DMS153 (cell line): ENCODE measurements at regions not wholly inside any gene's neighbourhood (a gene's known extent, or its start where the extent isn't known, plus 50 kb on each side); places are given as distances from the start of the nearest gene placed in this dataset.

Experiments used
- DNase-seq: peaks from one replicate; lab custom pipeline; 2025; lab: John Stamatoyannopoulos, UW

DNA sequence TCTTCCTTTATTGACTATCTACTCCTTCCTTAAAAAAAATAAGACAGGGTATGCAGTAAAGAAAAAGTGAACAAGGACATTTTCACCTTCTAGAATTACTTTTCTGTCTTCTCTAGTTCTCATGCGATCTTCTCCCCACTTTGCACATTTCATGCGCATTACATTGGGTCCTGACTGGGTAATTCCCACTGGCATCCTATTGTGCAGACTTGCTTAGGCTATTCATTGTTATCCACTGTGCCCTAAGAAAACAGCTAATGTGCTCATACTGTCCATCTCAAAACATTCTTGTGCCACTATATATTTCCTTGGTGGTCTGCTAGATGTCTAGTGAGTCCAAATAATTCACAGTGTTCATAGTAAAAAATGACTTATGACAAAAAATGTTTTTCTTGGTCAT lies 447.4 kb upstream of the ROBO1 start:
- DNase-seq: no peak

DNA sequence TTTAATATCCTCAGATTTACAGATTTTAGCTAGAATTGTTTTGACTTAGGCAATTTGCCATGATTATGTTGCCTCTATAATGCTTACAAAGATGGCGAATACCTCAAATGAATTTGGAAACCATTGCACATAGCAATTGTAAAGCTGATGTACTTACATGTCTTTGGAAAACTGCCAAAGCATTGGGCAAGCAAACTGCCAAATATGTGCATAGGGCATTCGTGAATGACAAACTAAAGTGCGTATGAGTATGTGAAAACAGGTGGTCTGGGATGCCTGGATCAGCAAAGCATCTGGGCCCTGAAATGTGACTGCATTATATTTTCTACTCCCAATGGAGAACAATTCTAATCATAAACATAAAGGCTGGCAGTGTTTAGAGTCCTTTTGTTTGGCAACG lies 445.3 kb upstream of the ROBO1 start:
- DNase-seq: no peak

DNA sequence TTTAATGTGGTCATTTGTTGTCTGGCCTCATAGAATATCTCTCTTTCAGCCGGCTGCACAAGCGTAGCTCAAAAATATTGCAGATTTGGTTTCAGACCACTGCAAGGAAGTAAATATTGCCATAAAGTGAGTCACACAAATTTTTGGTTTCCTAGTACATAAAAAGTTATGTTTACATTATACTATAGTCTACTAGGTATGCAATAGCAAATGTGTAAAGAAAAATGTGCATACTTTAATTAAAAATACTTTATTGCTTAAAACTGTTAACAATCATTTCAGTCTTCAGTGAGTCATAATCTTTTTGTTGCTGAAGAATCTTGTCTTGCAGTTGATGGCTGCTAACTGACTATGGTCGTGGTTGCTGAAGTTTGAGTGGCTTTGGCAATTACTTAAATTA lies 425.1 kb upstream of the ROBO1 start:
- DNase-seq: no peak

DNA sequence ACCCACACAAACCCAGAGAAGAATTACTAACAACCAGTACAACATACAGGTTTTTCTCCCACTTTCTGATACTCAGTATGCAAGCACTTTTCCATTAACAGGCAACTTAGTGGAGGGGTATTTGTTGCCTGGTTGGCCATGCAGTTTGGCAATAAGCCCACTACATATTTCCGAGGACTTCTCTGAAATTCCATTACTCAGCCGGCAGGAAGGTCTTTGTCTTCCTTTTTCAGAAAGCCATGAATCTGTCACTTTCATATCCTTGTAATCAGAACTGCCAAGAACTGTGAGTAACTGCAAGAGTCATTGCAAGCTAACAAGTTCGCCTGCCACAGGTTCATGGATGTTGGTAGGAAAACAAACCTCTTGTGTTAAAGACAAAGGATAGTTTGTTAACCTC lies 422.3 kb upstream of the ROBO1 start:
- DNase-seq: no peak

DNA sequence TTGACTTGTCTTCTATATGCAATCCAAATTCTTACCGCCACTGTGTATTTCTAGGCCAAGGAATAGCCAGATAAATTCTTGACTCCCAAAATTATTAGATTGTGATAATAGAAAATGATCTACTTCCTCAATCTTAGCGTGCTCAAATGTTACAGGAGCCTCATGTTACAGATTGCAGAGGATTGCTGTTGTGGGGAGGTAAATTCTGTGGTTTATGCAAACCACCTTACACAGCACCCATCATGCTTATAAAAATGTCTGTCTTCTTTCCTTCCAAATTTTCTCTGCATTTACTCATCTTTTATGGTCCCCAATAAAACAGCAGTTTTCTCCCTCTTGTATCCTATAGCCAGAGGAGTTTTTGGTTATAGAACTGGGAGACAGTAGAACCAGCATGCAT lies 420.2 kb upstream of the ROBO1 start:
- DNase-seq: no peak

DNA sequence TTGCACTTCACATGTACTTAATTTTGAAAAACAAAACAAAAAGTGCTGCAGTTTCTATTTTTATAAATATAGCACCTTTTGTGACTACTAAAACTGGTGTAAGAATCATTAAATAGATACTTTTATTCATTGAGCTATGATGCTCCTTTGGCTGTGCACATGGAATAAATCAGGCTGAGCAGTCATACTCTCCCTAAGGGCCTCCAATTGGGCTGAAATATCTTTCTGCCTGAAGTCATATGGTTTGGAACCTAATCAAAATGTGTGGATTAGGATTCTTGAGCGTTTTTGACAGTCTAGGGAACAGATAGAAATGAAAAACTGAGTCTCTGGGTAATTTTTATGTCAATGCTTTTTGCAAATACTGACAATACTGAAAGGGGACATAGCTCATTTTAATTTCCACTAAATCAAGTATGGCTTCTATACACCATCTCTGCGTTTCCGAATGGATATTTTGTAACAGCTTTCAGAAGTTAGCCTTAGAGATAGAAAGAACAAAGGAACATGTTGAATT lies 392.2 kb upstream of the ROBO1 start:
- DNase-seq: no peak

DNA sequence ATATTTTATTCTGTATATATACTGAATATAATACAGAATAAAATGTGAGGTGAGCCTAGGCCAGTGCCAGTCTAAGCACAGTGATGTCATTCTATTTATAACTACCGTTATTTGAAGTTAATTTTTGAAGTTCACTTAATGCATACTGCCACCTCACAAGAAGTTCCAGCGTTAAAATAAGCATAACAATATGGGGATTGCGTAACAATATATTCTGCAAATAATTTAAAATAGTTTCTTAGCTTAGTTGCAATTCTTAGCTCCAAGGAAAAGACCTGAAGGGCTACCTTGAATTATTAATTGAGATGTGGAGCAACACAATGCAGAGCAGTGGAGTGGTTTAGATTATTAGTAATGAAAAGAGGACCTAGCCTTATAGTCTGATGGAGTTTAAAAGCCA lies 390.5 kb upstream of the ROBO1 start:
- no peak for DNase-seq

DNA sequence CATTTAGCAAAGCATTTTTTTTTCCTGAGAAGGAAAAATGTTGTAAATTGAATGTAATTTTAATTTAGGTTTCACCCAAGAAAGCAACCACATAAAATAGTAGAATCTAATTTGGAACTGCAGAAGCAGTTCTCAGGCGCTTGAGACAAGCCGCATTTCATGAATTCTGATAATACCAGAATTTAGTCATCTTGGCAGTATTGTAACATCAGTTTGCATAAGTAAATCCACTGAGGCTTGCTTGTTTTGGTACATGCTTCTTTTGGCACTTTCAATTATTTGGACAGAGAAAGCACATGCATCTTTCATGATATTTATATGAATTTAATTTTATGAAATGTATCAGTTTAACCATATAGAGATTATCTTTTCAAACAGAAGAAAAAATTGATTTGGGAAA lies 389.7 kb upstream of the ROBO1 start:
- no peak for DNase-seq

DNA sequence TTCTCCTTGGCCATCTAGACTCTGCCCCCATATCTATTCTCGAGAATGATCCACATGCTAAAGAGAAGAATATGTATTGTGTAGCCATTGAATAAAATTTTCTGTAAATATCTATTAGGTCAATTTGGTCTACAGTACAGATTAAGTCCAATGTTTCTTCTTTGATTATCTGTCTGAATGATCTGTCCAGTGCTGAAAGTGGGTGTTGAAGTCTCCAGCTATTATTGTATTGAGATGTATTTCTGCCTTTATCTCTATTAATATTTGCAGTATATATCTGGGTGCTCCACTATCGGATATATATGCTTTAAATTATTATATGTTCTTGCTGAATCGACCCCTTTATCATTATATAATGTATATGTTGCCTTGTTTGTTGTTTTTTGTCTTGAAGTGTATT lies 384.9 kb upstream of the ROBO1 start:
- no peak for DNase-seq

DNA sequence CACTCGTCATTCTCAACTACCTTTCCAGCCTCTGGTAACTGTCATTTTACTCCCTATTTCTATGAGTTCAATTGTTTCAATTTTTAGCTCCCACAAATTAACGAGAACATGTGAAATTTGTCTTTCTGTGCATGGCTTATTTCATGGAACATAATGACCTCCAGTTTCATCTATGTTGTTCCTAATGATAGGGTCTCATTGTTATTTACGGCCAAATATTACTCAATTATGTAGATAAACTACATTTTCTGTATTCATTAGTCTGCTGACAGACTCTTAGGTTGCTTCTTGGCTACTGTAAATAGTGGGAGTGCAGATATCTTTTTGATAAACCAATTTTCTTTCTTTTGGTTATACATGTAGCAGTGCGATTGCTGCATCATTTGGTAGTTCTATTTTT lies 374.9 kb upstream of the ROBO1 start:
- no peak for DNase-seq

DNA sequence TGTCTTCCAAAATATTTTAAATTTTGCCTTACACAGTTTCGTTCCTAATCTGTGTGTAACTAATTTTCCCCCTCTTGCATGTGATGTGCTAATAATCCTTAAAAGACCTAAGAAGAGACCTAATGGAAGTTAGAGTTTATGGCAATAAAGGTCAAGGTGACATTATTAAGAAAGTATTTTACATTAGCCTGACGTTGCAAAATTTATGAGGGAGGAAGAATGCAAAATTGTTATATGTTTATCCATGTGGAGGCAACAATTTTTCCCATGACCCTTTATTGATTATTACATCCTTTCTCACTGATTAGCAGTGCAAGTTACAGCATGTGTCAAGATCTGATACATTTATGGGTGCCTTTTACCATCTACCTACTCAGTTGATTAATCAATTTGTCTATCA lies 373.8 kb upstream of the ROBO1 start:
- DNase-seq: no peak

DNA sequence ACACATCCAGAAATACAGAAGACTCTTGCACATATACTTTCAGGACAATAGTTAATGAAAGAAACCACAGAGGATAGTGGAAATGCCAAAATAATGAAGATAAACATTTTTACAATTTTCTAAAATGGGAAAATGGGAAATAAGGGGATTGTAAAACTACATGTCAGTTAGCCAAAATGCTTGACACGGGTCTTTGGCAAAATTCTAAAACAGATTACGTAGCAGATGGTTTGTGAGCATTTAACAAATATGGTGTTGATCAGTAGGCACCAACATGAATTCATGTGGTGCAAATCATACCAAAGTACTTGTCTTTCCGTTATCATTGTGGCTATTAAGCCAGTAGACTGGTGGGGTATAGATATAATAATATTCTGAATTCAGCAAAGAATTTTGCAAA lies 348.5 kb upstream of the ROBO1 start:
- DNase-seq: no peak

DNA sequence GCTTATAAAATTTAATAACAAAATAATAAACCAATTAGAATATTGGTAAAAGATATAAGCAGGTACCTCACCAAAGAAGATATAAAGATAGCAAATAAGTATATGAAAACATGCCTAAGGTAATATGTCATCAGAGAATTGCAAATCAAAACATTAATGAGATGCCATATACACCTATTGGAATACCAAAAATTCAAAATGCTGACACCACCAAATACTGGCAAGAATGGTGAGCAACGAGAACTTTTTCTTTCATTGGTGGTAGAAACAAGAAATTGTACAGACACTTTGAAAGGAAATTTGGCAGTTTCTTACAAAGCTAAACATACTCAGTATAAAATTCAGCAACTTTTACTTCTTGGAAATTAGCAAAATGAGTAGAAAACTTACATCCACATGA lies 346.9 kb upstream of the ROBO1 start:
- DNase-seq: no peak

DNA sequence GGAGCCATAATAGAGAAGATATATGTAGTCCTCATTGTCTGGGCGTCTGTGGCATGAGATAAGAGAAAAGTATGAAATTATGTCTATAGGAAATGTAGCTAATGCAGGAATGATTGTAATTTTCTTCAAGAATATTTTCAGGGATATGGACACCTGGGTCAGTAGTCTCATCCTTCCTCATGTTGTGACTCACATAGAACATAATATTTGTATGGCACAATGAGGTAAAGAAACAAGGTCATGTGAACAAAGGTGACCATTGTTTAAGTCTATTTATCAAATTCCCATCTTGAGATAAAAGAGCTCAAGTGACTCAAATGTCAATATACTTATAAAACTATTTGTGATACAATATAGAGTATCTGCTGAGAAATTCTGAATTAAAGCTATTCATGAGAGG lies 345.5 kb upstream of the ROBO1 start:
- no peak for DNase-seq

DNA sequence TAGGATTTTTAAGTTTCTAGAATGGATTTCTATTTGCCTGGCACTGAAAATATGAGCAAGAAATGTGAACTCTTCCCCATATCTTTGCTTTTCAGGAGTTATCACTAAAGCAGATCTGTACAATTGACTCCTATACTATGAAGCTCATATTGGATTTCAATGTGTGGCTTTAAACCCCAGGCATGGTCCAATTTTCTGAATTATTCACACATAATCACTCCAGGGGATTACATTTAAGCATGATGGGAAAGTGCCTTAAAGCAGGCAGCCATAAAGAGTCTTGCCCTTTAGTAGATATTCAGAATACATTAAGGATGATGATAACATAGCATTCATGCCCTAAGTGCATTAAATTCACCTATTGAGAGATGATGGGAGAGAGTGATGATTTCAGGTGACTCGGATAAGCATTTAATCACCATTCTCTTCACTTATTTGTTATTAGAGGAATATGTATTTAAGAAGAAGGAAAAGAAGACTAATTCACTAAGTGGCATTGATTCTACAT lies 331.8 kb upstream of the ROBO1 start:
- no peak for DNase-seq

DNA sequence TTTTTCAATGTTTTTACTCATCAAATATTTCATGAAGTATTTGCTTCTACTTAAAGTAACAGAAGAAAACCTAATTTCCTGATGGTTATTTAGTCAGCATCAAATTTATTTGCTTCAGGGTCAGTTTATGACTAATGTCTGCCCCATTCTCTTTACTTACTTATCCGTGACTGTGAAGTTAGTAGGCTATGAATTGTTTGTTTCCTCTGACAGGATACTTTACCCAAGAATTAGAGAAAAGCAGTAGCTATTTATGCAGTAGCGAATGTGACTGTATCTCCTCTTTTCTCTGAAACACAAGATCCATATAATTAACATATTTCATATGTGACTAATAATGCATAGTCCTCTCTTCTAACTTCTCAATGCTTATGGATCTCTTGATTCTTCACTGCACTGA lies 329.9 kb upstream of the ROBO1 start:
- DNase-seq: no peak

DNA sequence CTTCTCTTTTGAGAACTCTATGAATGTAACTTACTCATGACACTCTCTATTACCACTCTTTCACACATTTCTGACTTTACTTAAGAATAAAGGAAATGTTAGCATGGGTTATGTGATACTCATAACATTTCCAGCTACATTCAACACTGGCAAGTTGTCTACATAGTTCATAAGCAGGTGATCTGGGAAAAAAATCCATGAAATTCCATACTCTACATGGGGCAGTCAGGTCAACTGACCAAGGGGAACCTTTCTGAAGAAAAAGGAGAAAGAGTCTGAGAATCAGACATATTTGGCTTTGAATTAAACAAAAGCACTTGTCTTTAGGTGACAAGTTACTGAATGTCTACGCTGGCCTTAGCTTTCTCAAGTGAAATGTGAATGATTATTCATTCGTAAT lies 329.1 kb upstream of the ROBO1 start:
- no peak for DNase-seq

DNA sequence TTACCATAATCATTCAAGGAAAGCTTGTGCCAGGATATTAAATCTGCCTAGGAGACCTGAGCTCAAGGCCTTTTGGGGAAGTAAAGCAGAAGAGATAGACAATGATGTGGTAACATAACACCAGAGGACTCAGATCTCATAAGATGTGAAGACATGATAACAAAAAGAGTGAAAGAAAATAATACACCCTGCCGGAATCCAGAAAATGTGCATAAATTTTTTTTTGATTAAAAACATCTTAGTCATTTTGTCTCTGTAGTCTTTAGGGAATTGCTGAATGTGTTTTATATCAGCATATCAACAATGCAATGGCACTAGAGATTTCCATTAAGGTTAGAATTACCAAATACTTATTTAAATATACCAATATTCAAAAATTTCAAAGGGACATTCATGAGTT lies 326.8 kb upstream of the ROBO1 start:
- DNase-seq: no peak

DNA sequence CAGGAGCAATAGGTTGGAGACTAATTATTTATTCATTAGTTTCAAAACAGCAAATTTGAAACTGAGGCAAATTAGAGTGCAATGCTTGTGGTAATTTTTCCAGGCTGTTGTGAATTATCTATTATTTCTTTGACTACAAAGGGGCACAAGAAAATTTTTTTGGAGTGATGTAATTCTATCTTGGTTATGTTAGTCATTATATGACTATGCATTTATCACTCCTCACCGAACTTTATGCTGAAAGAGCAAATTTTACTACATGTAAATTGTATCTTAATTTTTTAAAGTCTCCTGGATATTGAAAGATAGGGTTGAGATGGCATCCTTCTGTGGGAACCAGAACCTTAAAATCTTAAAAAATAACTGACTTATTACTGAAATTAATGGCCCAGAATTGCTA lies 320.0 kb upstream of the ROBO1 start:
- no peak for DNase-seq

DNA sequence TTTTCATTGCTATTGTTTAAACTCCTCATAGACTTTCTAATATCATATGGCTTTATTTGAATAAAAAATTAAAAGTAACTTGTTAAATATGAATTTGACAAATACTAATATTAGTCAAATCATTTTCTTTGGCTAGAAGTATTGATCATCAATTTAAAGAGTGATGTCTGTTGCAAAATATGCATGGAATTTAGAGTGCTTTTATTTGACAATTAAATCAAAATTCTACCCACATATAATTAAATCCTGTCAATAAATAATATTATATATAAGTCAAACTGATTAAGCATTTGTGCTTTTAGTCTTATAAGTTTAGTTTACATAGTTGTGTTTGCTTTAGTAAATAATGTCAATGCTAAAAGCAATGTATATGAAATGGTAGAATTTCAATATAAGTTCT lies 318.6 kb upstream of the ROBO1 start:
- DNase-seq: no peak

DNA sequence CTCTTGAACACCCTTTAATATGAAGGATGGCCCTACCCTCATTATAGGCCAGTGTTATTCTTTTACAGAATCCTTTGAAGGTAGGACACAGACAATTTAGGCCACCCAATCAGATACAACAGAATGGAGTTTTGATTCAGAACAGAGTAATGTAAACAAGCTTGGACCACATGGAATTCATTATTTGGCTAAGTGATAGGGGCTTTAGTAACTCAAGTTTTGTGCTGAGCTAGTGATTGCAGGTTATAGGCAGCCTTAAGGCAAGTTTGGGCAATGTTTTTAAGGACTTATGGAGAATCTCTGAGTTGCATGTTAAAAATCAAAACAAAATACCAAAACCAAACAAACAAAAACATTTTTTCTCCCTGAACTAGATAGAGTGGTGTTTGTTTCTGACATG lies 312.1 kb upstream of the ROBO1 start:
- no peak for DNase-seq

DNA sequence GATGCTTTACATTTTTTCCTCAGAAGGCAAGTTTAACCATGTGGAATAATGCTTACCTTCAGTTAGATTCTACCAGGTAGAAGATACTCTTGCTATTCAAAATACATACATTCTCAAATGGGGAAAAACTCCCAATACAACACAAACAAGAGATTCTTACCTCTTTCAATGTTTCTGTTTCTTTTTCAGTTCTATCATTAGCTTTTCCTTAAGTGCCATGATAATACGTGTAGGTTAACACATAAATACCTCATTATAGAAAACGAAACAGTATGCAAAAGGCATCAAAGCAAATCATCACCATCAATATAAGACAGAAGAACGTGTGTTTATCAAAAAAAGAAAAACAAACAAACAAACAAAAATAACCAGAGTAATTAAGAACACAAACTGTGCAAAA lies 300.7 kb upstream of the ROBO1 start:
- no peak for DNase-seq

DNA sequence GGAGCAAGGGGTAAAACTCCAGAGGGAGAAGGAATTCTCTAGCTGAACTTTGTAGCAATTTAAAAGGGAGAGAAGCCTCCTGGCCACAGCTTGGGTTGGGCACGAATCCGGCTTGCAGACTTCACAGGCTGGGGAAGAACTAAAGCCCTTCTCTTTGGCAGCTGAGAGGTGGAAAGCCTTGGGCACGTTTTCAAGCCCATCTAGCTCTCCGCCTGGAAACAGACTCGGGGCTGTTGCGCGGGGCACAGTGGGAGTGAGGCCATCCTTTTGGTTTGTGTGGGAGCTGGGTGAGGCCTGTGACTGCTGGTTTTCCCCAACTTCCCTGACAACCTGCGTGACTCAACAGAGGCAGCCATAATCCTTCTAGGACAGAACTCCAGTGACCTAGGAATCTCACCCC lies 295.7 kb upstream of the ROBO1 start:
- no peak for DNase-seq

DNA sequence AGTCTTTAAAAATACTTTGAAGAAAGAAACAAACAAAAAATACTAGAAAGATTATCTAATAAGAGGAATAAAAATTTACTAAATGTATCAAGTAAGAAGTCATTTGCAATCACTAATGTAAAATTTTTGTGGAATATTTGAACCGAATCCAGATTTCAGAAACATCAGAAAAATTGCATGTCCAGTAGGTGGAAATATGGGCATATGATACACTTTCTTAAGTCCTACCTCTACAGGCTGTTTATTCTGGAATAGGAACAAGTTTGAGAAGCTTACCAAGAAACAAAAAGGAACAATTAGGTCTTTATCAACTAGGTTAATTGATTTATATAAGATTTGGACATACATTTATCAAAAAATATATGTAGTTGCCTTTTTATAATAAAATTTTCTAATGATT lies 292.9 kb upstream of the ROBO1 start:
- no peak for DNase-seq

DNA sequence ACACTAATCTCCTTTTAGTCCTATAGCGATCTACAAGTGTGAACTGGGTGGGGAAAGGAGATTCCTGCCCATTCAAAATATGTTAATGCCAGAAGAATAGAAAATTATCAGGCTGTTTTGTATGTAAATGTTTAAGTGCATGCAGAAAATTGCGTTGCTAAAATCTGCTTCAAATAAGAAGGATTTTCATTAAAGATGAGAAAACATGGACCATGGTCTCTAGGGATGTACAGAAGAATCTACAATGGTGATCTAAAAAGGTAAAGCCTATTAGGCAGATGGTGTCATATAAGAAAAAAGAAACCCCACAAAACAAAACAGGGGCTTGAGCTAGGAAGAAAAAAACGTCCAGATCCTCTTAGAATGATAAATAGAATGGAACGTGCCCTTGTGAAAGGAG lies 287.5 kb upstream of the ROBO1 start:
- no peak for DNase-seq
